ENCODE measurements at regions not wholly inside any gene's neighbourhood (a gene's known extent, or its start where the extent isn't known, plus 50 kb on each side); places are given as distances from the start of the nearest gene placed in this dataset.

DNA sequence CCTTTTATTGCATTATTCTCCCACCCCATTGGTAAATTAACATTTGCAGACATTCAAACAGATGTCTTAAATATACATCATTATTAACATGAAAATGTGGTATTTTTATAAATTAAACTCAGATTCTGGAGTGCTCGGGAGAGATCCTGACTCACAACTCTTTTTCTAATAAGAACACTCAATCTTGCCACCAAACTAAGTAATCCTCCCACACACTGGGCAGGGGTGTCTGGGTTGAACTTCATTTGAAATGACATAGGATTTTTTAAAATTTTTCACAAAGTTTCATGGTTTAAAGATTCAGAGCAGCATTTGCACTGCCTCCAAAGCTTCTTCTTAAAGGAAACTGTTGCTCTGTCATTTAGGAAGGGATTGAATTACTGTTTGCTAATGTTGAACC is 754.3 kb downstream of the MECOM start:
- no peaks in the 10 kb centered on the region for H3K4me1 ChIP-seq (ENCODE audit: control insufficient read depth, insufficient read depth, low read length)
- H3K4me3 ChIP-seq (ENCODE audit: low read length) = no peak overlapping the region
- WGBS, 2 experiments (ENCODE audit: insufficient coverage in 1 of 2, insufficient read length in 1 of 2) = 86% methylated on average over 1 of the region's 1 CpG; no CpG with 5 or more reads in 1 of the 2 experiments
- H3K27ac Mint-ChIP-seq = no peak overlapping the region
- H3K9me3 ChIP-seq (ENCODE audit: control insufficient read depth, low read length) = no peaks in the 10 kb centered on the region
- no peak overlapping the region for H3K27ac ChIP-seq (ENCODE audit: low read depth, low read length)
- H3K4me1 Mint-ChIP-seq = peaks cover 5% of the 10 kb centered on the region
- no peak overlapping the region for H3K9ac ChIP-seq (ENCODE audit: extremely low read depth, low read length, poor library complexity, severe bottlenecking)
- no peaks in the 10 kb centered on the region for H3K36me3 Mint-ChIP-seq (ENCODE audit: low read depth)
- no peaks in the 10 kb centered on the region for H3K36me3 ChIP-seq (ENCODE audit: control insufficient read depth, insufficient read depth, low read length)
- no peaks in the 10 kb centered on the region for H3K27me3 ChIP-seq (ENCODE audit: control insufficient read depth, insufficient read depth, low read length, poor library complexity, severe bottlenecking)
- H3K9me3 Mint-ChIP-seq = no peaks in the 10 kb centered on the region
- no peak overlapping the region for H3K4me3 Mint-ChIP-seq
- no peak for TF ChIP-seq CTCF (conservative IDR thresholded peaks at IDR 0.05)
- H3K27me3 Mint-ChIP-seq (ENCODE audit: insufficient read depth) = no peaks in the 10 kb centered on the region
- no peak for DNase-seq

- WGBS, 2 experiments (ENCODE audit: insufficient coverage in 1 of 2, insufficient read length in 1 of 2) = no CpG with 5 or more reads among the region's 1 CpG
Observed at GRCh38 chr3:168895419-168895818, 768.1 kb downstream of the MECOM start.

DNA sequence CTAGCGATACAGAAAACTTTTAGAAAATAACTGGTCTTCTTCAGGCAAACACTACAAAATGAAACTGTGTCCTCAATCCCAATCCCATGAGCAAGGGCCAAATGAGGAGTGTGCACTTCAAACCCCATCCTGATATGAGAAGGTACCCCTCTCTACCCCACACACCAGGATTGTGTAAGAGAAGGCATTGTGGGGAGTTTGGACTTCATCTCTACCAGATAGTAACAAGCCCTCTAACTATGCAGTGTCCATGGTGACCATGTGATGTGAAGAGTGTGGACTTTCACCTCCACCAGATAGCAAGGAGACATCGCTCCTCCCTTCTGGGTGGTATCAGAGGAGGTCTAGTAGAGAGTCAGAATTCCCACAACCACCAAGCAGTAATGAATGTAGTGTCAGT is 769.3 kb downstream of the MECOM start:
- no peak overlapping the region for H3K27ac ChIP-seq (ENCODE audit: low read depth, low read length)
- H3K27ac Mint-ChIP-seq = no peak overlapping the region
- no peaks in the 10 kb centered on the region for H3K4me1 Mint-ChIP-seq
- H3K36me3 ChIP-seq (ENCODE audit: control insufficient read depth, insufficient read depth, low read length) = no peaks in the 10 kb centered on the region
- H3K27me3 Mint-ChIP-seq (ENCODE audit: insufficient read depth) = no peaks in the 10 kb centered on the region
- H3K27me3 ChIP-seq (ENCODE audit: control insufficient read depth, insufficient read depth, low read length, poor library complexity, severe bottlenecking) = no peaks in the 10 kb centered on the region
- peaks cover 16% of the 10 kb centered on the region for H3K9me3 ChIP-seq (ENCODE audit: control insufficient read depth, low read length)
- no peak for DNase-seq
- H3K9me3 Mint-ChIP-seq = peaks cover 19% of the 10 kb centered on the region
- no peak overlapping the region for H3K4me3 Mint-ChIP-seq
- WGBS, 2 experiments (ENCODE audit: insufficient coverage in 1 of 2, insufficient read length in 1 of 2) = 100% methylated on average over 2 of the region's 2 CpGs; no CpG with 5 or more reads in 1 of the 2 experiments
- no peaks in the 10 kb centered on the region for H3K4me1 ChIP-seq (ENCODE audit: control insufficient read depth, insufficient read depth, low read length)
- H3K4me3 ChIP-seq (ENCODE audit: low read length) = no peak overlapping the region
- H3K9ac ChIP-seq (ENCODE audit: extremely low read depth, low read length, poor library complexity, severe bottlenecking) = no peak overlapping the region
- TF ChIP-seq CTCF (conservative IDR thresholded peaks at IDR 0.05) = no peak
- no peaks in the 10 kb centered on the region for H3K36me3 Mint-ChIP-seq (ENCODE audit: low read depth)

More at GRCh38 chr3:168895419-168895818, 768.1 kb downstream of the MECOM start:
- Histone ChIP-seq H3K36me3 (ENCODE audit: control insufficient read depth, insufficient read depth, low read length) (no peaks in the 10 kb centered on the region), H3K4me3 (ENCODE audit: low read length) (no peak overlapping the region), H3K9ac (ENCODE audit: extremely low read depth, low read length, poor library complexity, severe bottlenecking) (no peak overlapping the region), H3K9me3 (ENCODE audit: control insufficient read depth, low read length) (peaks cover 16% of the 10 kb centered on the region), H3K27ac (ENCODE audit: low read depth, low read length) (no peak overlapping the region), H3K27me3 (ENCODE audit: control insufficient read depth, insufficient read depth, low read length, poor library complexity, severe bottlenecking) (no peaks in the 10 kb centered on the region), H3K4me1 (ENCODE audit: control insufficient read depth, insufficient read depth, low read length) (no peaks in the 10 kb centered on the region)
- no peak for DNase-seq
- peaks cover 19% of the 10 kb centered on the region for H3K9me3 Mint-ChIP-seq
- TF ChIP-seq CTCF (conservative IDR thresholded peaks at IDR 0.05) = no peak
- no peaks in the 10 kb centered on the region for H3K27me3 Mint-ChIP-seq (ENCODE audit: insufficient read depth)
- no peak overlapping the region for H3K4me3 Mint-ChIP-seq
- no peak overlapping the region for H3K27ac Mint-ChIP-seq
- H3K36me3 Mint-ChIP-seq (ENCODE audit: low read depth) = no peaks in the 10 kb centered on the region
- H3K4me1 Mint-ChIP-seq = no peaks in the 10 kb centered on the region

Measured in endodermal cell (in vitro differentiated cells).